Activated T-cell treated with anti-CD3 and anti-CD28 coated beads, Interleukin-2, amount 50 U/mL, for 48 hours (primary cell): ENCODE measurements at regions not wholly inside any gene's neighbourhood (a gene's known extent, or its start where the extent isn't known, plus 50 kb on each side); places are given as distances from the start of the nearest gene placed in this dataset.
"Not testable (repeated sequence)": the region's sequence is repeated elsewhere in the genome, so short reads cannot be mapped to it uniquely, and the experiment has no call there.

Experiments
- DNase-seq, 2 experiments: peaks; one replicate each; pipeline ENCODE4 v3.0.0-alpha.2; 2020

- DNase-seq = no peak
These were observed 227.9 kb downstream of the KTN1 start for GRCh38 chr14:55807881-55808379.

DNA sequence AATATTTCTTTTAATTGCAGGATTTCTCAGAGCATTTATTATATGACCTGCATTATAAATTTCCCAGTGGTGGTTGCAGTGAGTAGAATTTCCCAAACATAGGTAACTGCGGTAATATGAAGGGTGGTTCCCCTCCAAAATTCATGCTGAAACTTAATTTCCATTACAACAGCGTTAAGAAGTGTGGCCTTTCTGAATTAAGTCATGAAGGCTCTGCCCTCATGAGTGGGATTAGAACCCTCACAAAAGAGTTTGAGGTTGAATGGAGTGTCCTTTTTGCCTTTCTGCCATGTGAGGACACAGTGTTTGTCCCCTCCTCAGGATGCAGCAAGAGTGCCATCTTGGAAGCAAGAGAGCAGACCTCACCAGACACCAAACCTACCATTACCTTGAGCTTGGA, 233.6 kb downstream of the KTN1 start:
- DNase-seq = no peak

DNA sequence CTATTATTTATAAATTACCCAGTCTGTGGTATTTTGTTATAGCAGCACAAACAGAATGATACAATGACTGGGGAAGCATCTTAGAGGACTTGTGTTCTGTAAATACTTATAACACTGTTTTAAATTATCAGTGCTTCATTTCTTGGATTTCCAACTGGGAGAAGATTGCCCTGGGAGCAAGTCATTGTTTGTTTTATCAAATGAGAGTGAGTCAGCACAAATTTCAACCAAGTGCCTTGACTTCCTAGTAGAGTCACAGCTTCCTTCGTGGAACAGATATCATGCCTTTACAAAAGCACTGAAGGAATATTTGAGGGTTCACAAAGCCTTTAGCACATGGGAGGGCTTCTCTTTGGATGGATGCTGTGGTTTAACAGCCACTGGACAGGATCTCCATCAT, 234.1 kb downstream of the KTN1 start:
- DNase-seq = no peak

- DNase-seq = no peak
These were observed 234.9 kb downstream of the KTN1 start for GRCh38 chr14:55814873-55815272.

DNA sequence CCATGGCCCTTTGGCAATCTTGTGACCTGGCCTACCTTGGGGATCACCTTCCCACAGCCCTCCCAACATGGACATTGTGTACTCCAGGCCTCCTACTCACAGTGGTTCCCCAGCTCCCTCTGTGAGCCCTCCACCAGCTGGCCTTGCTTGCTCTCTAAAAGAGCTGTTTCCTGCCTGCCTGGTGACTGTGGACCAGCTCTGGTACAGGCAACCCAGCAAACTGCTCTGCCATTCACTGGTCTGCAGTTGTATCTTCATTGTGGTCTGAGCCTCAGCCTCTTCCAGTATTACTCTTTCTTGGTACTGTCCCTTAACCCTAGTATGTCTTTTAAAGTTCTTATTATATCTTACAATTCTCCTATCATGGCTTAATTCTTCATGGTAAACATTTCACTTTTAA, 236.2 kb downstream of the KTN1 start:
- DNase-seq = no peak

DNA sequence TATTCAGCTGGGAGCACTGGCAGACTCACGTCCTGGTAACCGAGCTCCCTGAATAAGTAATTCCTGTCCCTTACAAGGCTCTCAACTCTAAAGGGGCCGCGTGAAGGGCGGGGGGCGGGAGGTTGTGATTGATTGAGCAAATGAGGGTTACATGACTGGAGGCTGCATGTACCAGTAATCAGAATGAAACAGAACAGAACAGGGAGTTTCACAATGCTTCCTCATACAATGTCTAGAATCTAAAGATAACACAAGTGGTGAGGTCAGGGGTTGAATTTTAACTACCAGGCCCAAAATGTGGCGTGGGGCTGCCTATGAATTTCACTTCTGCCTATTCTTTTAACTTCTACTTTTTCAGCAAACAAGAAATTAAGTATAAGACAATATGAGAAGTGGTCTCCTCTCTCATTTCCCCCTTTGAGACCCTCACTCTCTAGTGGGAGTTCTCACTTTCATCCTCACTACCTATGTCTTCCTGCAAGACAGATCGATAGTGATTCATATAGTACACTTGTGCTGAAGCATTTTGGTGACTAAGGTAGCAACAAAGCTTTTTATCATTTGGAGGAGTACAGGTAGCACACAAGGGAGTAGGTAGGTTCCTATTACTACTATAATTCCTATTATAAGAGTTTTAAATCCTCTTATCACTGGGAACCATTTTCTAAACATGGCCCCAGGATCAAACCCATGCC, 239.8 kb downstream of the KTN1 start:
- no peak for DNase-seq

- DNase-seq = no peak
These were observed 242.9 kb downstream of the KTN1 start for GRCh38 chr14:55822906-55823305.

DNA sequence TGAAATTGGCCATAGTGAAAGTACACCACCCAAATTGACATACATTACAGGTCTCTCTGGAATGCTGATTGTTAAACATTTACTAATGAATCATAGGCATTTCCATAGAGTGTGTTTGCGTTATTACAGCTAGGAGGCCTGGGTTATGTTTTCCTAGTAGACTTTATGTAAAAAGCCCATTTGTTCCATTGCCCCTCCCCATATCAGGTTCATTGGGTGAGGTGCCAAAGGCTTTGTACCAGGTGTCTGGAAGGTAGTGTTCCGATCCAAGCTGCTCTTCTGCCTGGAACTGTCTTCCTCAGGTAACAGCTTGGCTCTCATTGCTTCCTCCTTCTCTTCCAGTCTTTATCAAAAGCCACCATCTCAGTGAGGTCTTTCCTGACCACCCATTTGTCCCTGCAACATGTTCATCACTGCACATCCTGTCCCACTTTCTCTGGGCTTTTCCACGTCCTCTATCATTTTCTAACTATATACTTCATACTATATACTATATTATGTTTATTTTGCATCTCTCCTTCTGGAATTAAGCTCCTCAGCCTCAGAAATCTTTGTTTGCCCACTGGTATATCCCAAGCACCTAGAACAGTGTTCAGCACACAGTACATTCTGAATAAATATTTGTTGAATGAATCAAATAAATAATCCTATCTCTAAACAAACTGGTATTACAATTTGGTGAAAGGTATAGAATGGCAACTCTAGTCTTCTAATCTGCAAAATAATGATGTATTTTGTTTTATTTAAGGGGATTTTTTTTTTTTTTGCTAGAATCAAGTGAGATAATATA, 252.3 kb downstream of the KTN1 start:
- no peak for DNase-seq

DNA sequence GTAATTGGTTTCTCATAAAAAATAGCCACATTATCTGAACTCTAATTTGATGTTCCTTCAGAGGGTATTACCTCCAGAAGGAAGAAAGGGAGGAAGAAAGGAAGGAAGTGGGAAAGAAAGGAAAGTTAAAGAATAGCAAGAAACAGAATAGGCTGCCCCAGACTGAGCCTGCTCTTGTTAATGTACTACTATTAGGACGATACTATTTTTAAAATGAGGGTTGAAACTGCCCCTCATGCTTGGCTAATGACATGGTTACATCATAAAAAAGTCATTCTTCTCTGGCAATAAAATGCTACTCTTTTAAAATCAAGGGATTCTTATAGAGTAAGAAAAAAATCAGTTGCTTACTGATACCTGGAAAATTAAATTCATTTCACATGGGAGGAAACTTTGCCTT, 253.0 kb downstream of the KTN1 start:
- DNase-seq = no peak

DNA sequence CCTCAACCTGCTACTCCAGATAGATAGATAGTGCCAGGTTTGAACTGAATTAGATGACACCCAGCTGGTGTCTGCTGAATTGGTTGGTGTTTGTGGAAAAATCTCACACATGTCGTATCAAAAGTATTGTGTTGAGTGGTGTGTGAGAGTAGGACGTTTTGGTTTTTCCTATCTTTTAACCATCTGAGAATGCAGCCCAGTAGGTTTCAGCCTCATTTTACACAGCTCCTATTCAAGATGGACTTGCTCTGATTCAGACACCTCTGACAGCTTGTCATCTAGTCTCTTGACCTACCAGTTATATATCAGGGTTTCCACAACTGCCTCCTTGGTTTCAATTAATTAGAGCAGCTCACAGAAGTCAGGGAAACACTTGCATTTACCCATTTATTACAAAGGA, 254.4 kb downstream of the KTN1 start:
- no peak for DNase-seq

- no peak for DNase-seq
These were observed 256.0 kb downstream of the KTN1 start for GRCh38 chr14:55835985-55836384.

- no peak for DNase-seq
These were observed 257.5 kb downstream of the KTN1 start for GRCh38 chr14:55837467-55837866.

GRCh38 chr14:55838529-55839052, 258.6 kb downstream of the KTN1 start:
- DNase-seq = no peak

GRCh38 chr14:55839301-55839947, 259.4 kb downstream of the KTN1 start:
- not testable (repeated sequence) for DNase-seq

GRCh38 chr14:55840821-55841220, 260.8 kb downstream of the KTN1 start:
- DNase-seq = no peak

DNA sequence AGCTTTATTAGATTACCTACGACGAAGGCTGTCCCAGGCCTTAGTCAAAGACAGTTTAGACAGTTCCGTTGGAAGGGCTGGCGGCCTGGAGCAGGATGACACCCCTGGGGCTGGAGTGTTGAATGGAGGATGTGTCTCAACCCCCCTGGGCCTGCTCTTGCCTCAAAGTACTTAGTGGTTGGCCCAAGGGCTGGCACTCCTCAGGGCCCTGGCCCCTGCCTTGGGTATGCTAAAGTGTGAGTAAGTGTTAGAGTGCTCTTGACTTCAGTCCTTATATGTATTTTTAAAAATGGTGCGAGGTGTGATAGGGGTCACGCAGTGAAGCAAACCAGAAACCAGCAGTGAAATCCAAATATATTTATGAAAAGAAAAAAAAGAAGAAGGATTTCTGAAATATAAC, 261.6 kb downstream of the KTN1 start:
- DNase-seq = no peak

DNA sequence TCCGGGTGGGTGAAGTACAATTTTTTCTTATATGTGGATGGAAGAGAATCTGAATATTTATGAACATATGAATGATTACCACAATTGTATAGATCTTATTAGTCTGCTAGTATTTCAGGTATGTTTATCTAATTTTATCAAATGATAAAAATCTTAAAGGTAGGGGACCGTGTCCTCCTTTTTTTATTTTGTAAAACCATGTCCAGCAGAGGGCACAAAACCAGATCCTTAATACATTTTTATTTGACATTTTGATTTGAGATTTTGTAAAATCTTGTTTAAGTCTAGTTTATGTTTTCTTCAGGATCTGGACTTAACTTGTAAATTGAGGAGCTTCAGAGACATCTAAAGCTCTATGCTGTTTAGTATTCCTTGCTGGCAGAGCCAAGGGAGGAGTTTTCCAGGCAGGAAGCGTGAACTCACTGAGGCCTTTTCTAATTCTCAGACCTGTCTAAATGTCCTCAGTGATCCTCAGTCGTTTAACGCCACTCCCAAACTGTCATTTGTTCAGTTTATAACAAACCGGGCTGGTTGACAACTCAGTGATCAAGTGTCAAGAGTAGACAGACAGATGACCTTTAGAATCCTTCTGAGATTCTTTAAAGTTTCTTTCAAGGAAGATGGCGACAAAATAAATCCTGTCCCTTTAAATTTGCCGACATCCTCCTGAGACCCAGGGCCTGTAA, 263.9 kb downstream of the KTN1 start:
- DNase-seq = no peak

- DNase-seq = no peak
These were observed 266.2 kb downstream of the KTN1 start for GRCh38 chr14:55845963-55846825.

DNA sequence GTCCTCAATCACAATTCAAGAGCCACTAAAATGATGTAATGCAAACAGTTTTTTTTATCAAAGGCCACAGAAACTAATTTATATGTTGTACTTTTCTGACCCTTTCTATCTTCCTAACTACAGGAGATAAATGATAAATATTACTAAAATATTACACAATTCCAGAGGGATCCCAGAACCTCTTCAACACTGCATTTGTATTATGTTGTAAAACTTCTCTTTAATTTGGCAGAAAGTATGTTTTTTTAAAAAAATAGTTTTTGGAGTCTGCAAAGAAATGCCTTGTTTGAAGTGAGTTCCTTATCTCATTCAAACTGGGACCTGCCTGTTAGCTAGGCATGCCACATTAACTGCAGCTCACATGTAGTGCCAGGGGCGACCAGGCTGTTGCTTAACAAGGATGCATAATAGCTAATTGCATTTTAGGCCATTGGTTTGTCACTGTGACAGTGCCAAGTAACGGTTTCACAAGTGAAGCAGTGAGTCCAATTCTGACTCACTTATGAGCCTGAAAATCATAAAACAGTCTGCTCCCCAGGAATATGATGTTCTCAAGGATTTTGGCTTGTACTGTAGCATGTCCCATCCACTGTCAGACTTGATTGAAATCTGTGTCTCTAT, 266.9 kb downstream of the KTN1 start:
- no peak for DNase-seq

DNA sequence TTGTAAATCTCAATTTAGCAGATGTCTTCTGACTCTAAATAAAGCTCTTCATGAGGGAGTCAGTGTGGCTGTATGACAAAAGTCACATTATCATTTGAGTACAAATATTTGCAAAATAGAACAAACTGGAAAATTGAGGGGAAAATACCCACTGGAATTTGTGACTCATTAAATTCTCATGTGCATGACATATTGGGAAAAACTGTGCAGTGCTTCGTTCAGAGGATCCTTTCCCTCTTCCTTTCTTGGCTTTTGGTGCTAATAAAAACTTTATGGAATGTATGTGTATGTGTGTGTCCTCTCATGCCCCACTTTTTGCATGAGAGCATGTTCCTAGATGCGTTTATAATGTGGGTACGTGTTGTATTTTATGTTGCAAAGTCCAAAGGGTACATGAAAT, 267.8 kb downstream of the KTN1 start:
- no peak for DNase-seq

- DNase-seq = no peak
These were observed 269.0 kb downstream of the KTN1 start for GRCh38 chr14:55848964-55849363.

GRCh38 chr14:55849833-55850232, 268.4 kb upstream of the PELI2 start:
- no peak for DNase-seq
